GM13977 (cell line): ENCODE measurements at regions not wholly inside any gene's neighbourhood (a gene's known extent, or its start where the extent isn't known, plus 50 kb on each side); places are given as distances from the start of the nearest gene placed in this dataset.

Experiments
- DNase-seq: peaks from one replicate; pipeline ENCODE4 v3.0.0; 2012; ENCODE audit warnings: low spot score
- in situ Hi-C: fragments of 300-500 bp; cut with MboI; formaldehyde crosslinking; loops from one replicate; pipeline ENCODE4 v1.12.0; 2022; ENCODE audit warnings: low sequenced_read_pairs, low pct_unique_long_range_greater_than_20kb, mixed read lengths, inconsistent platforms; ENCODE audit not compliant: unreplicated experiment
- TF ChIP-seq, protein P1 (sequence below): IDR thresholded peaks from 2 replicates; pipeline ENCODE4 v1.5.1; 2012; ENCODE audit warnings: mild to moderate bottlenecking, control low read depth; ENCODE audit not compliant: insufficient read depth; ENCODE audit errors: extremely low read depth, missing control alignments

DNA sequence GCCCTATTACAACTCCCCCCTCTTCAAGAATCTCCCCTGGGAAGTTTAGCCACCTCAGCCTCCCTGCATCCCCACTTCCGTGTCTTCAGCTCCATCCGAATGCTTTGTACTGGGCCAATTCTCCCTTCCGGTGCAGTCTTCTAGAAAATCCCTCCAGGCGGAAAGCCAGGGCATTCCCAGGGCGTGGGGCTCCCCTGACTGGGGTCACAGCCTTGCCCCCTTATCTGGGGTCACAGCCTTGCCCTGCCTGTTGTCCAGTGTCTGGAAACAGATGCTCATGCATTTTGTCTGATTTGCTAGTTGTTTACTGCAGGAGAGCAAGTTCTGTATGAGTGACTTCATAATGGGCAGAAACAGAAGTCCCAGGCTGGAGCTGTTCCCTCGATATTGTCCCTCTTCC, 112.5 kb upstream of the TCERG1L start:
- DNase-seq: no peak
- in situ Hi-C loops: no loop called here

DNA sequence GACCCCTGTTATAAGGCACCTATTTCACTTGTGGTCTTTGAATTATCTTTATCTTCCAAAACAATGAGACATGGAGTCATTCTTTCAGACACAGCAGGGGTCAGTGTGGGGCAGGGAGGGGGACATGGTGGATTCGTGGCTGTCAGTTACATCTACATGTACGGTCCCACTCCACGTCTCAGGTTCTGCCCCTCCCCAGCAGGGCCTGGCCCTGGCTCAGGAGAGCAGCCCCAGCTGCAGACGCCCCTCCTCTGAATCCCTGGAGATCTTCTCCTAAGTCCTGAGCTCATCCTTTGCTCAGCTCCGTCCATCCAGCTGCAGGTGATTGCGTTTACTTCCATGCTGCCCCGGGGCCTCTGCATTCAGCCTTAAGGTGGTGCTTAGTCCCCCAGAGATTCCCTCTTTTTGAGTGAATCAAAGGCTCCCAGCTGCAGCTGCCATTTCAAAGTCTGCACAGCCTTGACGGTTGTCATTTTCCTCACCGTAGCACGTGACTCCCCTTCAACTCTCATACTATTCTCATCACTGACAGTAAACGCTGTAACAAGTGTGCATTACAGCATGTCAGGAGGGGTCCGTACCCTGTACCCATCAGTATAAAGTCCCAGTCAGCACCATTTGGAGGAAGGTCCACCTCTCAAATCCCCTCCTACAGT, 113.4 kb upstream of the TCERG1L start:
- in situ Hi-C loops: no loop called here
- TF ChIP-seq, protein P1, sequence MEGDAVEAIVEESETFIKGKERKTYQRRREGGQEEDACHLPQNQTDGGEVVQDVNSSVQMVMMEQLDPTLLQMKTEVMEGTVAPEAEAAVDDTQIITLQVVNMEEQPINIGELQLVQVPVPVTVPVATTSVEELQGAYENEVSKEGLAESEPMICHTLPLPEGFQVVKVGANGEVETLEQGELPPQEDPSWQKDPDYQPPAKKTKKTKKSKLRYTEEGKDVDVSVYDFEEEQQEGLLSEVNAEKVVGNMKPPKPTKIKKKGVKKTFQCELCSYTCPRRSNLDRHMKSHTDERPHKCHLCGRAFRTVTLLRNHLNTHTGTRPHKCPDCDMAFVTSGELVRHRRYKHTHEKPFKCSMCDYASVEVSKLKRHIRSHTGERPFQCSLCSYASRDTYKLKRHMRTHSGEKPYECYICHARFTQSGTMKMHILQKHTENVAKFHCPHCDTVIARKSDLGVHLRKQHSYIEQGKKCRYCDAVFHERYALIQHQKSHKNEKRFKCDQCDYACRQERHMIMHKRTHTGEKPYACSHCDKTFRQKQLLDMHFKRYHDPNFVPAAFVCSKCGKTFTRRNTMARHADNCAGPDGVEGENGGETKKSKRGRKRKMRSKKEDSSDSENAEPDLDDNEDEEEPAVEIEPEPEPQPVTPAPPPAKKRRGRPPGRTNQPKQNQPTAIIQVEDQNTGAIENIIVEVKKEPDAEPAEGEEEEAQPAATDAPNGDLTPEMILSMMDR: no peak
- no peak for DNase-seq

More for the DNA sequence above, 112.5 kb upstream of the TCERG1L start:
- TF ChIP-seq, protein P1: no peak

DNA sequence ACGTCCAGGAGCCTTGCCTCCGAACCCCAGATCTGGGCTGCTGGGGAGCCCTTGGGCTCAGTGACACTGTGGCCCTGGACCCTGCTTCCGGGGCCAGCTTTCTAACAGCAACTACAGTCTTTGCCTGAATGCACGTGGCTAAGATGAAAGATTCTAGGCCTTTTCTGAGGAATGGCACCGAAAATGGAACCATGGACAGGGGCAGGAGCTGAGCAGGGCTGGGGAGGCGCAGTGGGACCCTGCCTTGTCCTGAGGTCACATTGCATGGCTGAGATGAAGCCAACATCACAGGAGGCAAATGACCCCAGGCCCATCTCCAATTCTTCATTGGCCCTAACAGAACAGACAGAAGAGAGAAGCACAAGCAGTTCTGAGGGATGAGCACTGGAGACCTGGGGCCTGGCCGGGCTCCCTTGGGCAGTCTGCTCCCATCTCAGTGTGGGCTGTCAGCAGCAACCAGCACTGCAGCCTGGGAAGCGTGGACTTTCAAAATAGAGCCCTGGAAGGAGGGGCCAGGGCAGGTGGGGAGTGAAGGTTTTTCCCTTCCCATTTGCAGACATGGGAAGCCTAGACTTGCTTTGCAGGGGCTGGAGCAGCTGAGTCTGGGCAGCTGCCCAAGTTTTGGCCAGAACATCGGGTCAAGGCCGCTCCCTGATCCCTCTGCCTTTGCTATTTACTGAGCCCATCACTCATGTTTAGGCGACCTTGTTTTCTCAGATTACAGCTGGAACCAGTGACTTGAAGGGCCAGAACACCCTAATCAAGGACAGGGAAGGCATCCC, 114.4 kb upstream of the TCERG1L start:
- in situ Hi-C loops: no loop called here
- DNase-seq: no peak
- TF ChIP-seq, protein P1: no peak

DNA sequence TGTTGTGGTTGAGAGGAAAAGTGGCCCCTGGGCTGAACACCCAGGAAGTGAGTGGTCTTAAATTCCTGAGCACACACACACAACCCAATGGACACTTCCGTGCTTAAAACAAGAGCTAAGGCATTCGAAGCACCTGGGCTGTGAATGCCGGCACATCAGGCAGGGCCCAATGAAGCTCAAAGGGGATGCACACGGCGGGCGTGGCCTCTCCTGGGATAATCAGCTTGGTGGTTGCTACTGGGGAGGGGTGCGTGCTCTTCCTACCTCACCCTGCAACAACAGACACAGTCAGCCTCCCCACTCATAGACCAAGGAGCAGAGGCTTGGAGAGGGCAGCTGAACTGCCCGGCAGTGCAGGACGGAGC, 115.0 kb upstream of the TCERG1L start:
- no peak for DNase-seq
- in situ Hi-C loops: no loop called here
- TF ChIP-seq, protein P1: no peak

DNA sequence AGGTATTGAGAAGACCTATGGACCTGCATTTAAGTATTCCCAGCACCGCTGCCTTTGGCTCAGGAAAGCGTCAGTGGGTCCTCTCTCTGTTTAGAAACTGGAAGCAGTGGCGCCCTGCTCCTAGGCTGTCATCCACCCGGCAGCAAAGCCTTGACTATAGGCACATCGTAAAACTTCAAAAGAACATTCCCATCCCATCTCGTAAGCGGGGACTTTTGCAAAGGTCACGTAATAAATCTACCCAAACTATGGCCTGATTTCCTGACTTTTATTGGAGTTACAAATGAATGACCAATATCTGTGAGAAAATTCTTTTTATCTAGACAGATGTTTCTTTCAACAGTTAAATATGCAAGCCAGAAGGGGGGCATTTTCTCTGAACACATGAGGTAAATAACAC, 115.8 kb upstream of the TCERG1L start:
- DNase-seq: no peak
- in situ Hi-C loops: no loop called here
- TF ChIP-seq, protein P1: no peak

DNA sequence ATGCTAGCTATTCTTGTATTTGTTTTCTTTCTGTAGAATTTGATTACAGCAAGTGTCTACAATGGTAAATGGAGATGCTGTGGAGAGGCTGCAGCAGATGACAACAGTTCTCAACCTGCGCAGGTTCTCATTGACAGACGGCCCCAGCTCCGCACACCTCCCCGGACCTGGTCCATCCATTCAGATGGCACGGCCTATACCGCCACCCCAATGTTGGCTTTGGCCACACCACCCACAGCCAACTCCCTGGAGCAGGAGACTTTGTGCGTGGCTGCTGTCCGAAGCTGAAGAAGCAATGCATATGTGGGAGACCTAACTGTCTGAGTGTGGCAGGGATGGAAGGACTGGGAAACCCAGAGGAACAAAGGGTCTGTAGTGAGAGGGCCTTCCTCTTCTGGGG, 116.4 kb upstream of the TCERG1L start:
- TF ChIP-seq, protein P1: no peak
- in situ Hi-C loops: no loop called here
- DNase-seq: no peak
